Keratinocyte (primary cell): ENCODE measurements at regions not wholly inside any gene's neighbourhood (a gene's known extent, or its start where the extent isn't known, plus 50 kb on each side); places are given as distances from the start of the nearest gene placed in this dataset.

Experiments
- DNase-seq: peaks from one replicate; pipeline ENCODE4 v3.0.0-alpha.2; 2011; ENCODE audit warnings: low read depth, missing footprints, low spot score
- FAIRE-seq: peaks from 2 replicates; lab custom pipeline; 2011; peaks lifted over from hg19 to GRCh38; lab: Jason Lieb, UNC
- H2AFZ ChIP-seq: 2 replicates; pipeline ENCODE4 v1.6.0; 2012; ENCODE audit warnings: low read length, control low read depth, inconsistent platforms; ENCODE audit not compliant: control insufficient read depth
- H3K27ac ChIP-seq: 2 replicates; pipeline ENCODE4 v1.5.1; 2011; ENCODE audit warnings: low read length; ENCODE audit not compliant: control insufficient read depth, insufficient read depth
- H3K27me3 ChIP-seq: 3 replicates; pipeline ENCODE4 v1.6.0; 2011; ENCODE audit warnings: low read length; ENCODE audit not compliant: control insufficient read depth, insufficient read depth; ENCODE audit errors: extremely low read depth
- H3K36me3 ChIP-seq, 2 experiments: 2 replicates in 1 of 2; 3 replicates in 1 of 2; pipeline ENCODE4 v1.5.1; 2011; ENCODE audit warnings: low read length in 2 of 2, mild to moderate bottlenecking in 1 of 2; ENCODE audit not compliant: control insufficient read depth in 2 of 2, insufficient read depth in 2 of 2; ENCODE audit errors: extremely low read depth in 1 of 2
- H3K4me1 ChIP-seq: 3 replicates; pipeline ENCODE4 v1.5.1; 2011; ENCODE audit warnings: low read length; ENCODE audit not compliant: control insufficient read depth, insufficient read depth; ENCODE audit errors: extremely low read depth
- H3K4me2 ChIP-seq: 3 replicates; pipeline ENCODE4 v1.6.0; 2011; ENCODE audit warnings: low read depth, low read length; ENCODE audit not compliant: control insufficient read depth, insufficient read depth; ENCODE audit errors: extremely low read depth
- H3K4me3 ChIP-seq, 3 experiments: fragments of 200-600 bp in 1 of 3; sonication (generic) in 1 of 3; 2 replicates in 2 of 3; 3 replicates in 1 of 3; pipeline ENCODE4 v1.5.1; 2011 to 2016; ENCODE audit warnings: low read length in 3 of 3, mild to moderate bottlenecking in 3 of 3, control low read depth in 2 of 3, inconsistent platforms in 1 of 3, low read depth in 1 of 3, mixed read lengths in 1 of 3, mixed run types in 1 of 3, moderate library complexity in 1 of 3; ENCODE audit not compliant: control insufficient read depth in 2 of 3, insufficient read depth in 2 of 3; ENCODE audit errors: extremely low read depth in 1 of 3
- H3K79me2 ChIP-seq: 2 replicates; pipeline ENCODE4 v1.6.0; 2012; ENCODE audit warnings: low read length; ENCODE audit not compliant: control insufficient read depth, insufficient read depth
- H3K9ac ChIP-seq: 3 replicates; pipeline ENCODE4 v1.6.0; 2011; ENCODE audit warnings: low read length; ENCODE audit not compliant: control insufficient read depth, insufficient read depth; ENCODE audit errors: extremely low read depth
- H3K9me1 ChIP-seq: 3 replicates; pipeline ENCODE4 v1.6.0; 2011; ENCODE audit warnings: low read length; ENCODE audit not compliant: control insufficient read depth, insufficient read depth; ENCODE audit errors: extremely low read depth
- H3K9me3 ChIP-seq: 2 replicates; pipeline ENCODE4 v1.5.1; 2012; ENCODE audit warnings: low read depth, low read length; ENCODE audit not compliant: control insufficient read depth
- H4K20me1 ChIP-seq: 3 replicates; pipeline ENCODE4 v1.6.0; 2011; ENCODE audit warnings: low read length; ENCODE audit not compliant: control insufficient read depth, insufficient read depth; ENCODE audit errors: extremely low read depth
- CTCF ChIP-seq, 3 experiments: IDR thresholded peaks in 1 of 3; conservative IDR thresholded peaks in 1 of 3; optimal IDR thresholded peaks in 1 of 3; 2 replicates in 2 of 3; 3 replicates in 1 of 3; pipeline versions ENCODE3 to v1.5.1; 2011; ENCODE audit warnings: low read length in 3 of 3, mild to moderate bottlenecking in 3 of 3, moderate library complexity in 2 of 3, control low read depth in 1 of 3, inconsistent platforms in 1 of 3; ENCODE audit not compliant: insufficient read depth in 2 of 3; ENCODE audit errors: extremely low read depth in 1 of 3
- EZH2 ChIP-seq: IDR thresholded peaks from one replicate; pipeline ENCODE4 v1.6.1; 2012; ENCODE audit warnings: inconsistent platforms, mild to moderate bottlenecking, low read length, moderate library complexity
- dilution Hi-C: fragments of 300-500 bp; cut with MboI; formaldehyde crosslinking; loops from one replicate; pipeline ENCODE4 v1.7.0; 2020; ENCODE audit warnings: low sequenced_read_pairs; ENCODE audit not compliant: extremely low pct_ligation_motif_present

GRCh38 chr7:84700563-84701370, 486.1 kb downstream of the SEMA3D start:
- Histone ChIP-seq H3K27me3 (no peaks in the 10 kb centered on the region), H2AFZ (no peak overlapping the region), H3K4me2 (no peak overlapping the region), H3K4me3 (no peak overlapping the region), H3K9me3 (no peaks in the 10 kb centered on the region), H3K9ac (no peak overlapping the region), H3K4me1 (no peaks in the 10 kb centered on the region), H3K36me3 (no peaks in the 10 kb centered on the region), H3K9me1 (no peaks in the 10 kb centered on the region), H3K27ac (no peak overlapping the region), H4K20me1 (no peaks in the 10 kb centered on the region), H3K79me2 (no peaks in the 10 kb centered on the region)
- TF ChIP-seq CTCF (optimal IDR thresholded peaks at IDR 0.05 in 1 of 3, IDR thresholded peaks at IDR 0.05 in 1 of 3, conservative IDR thresholded peaks at IDR 0.05 in 1 of 3; ENCODE audit: extremely low read depth in 1 of 3, insufficient read depth in 2 of 3, low read length in 3 of 3) (no peak), EZH2 (no peak)
- FAIRE-seq: no peak
- DNase-seq: no peak
- dilution Hi-C loops: no loop called here

GRCh38 chr7:84697506-84697905, 489.4 kb downstream of the SEMA3D start:
- Histone ChIP-seq H3K9me1 (no peaks in the 10 kb centered on the region), H3K4me2 (no peak overlapping the region), H3K9me3 (no peaks in the 10 kb centered on the region), H2AFZ (no peak overlapping the region), H3K27me3 (no peaks in the 10 kb centered on the region), H3K9ac (no peak overlapping the region), H3K79me2 (no peaks in the 10 kb centered on the region), H4K20me1 (no peaks in the 10 kb centered on the region), H3K4me1 (no peaks in the 10 kb centered on the region), H3K27ac (no peak overlapping the region), H3K36me3 (no peaks in the 10 kb centered on the region), H3K4me3 (no peak overlapping the region)
- TF ChIP-seq EZH2: no peak
- TF ChIP-seq CTCF (optimal IDR thresholded peaks at IDR 0.05 in 1 of 3, IDR thresholded peaks at IDR 0.05 in 1 of 3, conservative IDR thresholded peaks at IDR 0.05 in 1 of 3; ENCODE audit: extremely low read depth in 1 of 3, insufficient read depth in 2 of 3, low read length in 3 of 3): no peak
- DNase-seq (no peak), FAIRE-seq (no peak)
- dilution Hi-C loops: no loop called here
